Activated CD4-positive, CD25-positive, alpha-beta regulatory T cell treated with anti-CD3 and anti-CD28 coated beads, Interleukin-2, amount 50 U/mL, for 16 hours (primary cell): ENCODE measurements at regions not wholly inside any gene's neighbourhood (a gene's known extent, or its start where the extent isn't known, plus 50 kb on each side); places are given as distances from the start of the nearest gene placed in this dataset.

Experiments used
- DNase-seq: peaks from one replicate; pipeline ENCODE4 v3.0.0-alpha.2; 2020; ENCODE audit warnings: low read depth, low spot score

DNA sequence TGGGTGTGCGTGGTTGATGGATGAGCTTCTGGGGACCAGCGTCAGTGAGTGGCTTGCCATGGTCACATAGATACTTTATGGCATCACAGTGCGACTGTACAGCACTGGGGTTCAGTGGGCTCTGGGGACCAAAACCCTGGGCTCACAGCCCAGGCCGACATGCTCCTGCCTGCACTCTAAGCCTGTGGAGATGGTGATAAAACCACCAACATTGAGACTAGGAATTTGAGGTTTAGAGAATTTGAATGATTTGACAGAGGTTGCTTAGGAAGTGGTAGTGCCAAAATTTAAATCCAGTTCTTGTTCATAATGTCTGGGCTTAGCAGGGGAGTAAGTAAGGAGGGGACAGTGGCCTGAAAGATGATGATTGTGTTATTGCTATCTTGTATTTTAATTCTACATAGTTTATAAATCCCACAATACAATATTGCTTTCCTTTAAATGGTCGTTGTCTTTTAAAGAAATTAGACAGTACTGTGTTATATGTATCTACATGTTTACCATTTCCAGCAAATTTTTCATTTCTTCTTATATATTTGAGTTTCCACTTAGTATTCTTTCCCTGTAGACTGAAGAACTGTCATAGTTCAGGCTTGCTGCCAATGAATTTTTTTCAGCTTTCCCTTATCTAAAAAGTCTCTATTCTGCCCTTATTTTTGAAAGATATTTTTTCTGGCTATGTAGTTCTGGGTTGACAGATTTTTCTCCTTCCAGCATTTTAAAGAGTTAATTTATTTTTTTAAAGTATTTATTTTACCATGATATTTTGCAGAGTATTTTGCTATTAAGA lies 235.4 kb upstream of the RGMA start:
- DNase-seq: no peak

GRCh38 chr15:93321881-93322282 lies 232.9 kb upstream of the RGMA start:
- no peak for DNase-seq

DNA sequence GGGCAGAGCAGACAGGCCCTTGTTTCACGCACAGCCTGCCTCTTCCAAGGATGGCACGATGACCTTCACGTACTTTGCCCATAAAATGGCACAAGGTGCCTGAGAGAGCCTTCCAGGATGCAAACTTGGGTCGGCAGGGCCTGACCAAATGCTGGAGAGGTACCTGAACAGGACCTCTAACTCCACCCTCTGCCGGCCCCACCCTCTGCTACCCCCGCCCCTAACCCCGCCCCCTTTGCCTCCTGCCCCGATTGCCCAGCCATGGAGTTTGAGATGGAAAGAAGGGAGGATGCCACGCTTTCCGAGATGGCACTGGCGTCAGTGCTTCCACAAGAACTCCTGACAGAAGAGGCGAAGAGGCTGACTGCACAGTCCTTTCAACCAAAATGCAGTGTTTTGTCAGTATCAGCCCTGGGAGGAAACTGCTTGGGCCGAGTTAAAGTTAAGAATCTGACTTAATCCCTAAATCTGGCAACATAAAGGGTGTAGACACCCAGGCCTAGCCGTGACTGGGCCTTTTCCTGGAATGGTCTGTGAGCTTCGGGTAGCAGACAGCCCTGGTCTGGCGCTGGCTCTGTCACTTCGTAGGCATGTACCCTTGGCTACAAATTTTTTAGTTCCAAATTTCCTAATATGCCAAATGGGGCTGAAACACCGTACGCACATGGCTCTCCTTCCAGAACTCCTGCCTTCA lies 230.3 kb upstream of the RGMA start:
- no peak for DNase-seq

DNA sequence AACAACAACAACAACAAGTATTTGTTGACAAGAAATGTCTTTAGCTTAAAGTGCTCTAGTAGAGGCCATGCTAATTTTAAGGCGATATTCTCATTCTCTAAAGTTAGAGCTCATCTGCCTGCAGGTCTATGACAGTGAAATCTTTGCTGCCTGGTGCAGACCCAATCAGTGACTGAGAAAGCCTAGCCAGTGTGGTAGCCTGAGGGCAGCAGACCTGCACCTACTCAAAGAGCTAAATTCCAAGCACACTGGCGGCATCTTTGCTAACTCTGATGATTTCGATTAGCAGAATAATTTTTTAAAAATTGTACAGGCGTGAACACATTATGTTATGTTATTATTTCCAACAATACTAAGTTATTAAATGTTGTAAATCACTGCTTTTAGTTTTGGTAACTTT lies 228.8 kb upstream of the RGMA start:
- no peak for DNase-seq

DNA sequence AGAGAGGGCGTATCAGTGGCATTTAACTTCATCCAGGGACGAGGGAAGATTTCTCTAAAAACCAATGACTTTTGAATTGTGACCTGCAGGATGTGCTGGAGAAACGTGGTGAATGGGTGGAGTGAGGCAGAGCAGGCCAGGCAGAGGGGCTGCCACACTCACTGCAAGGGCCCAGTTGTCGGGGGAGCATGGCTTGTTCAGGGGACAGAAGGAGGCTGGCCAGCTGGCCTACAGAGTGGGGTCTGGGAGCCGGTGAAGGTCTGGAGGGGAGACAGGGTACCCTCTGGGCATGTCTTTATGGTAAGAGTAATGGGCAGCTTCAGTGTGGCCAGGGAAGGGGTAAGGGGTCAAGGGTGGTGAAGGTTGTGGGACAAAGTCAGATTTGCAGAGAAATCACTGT lies 225.2 kb upstream of the RGMA start:
- DNase-seq: no peak

- DNase-seq: no peak
Measured at GRCh38 chr15:93312891-93313486, 224.0 kb upstream of the RGMA start.

- DNase-seq: no peak
Measured at GRCh38 chr15:93311620-93312019, 222.6 kb upstream of the RGMA start.

DNA sequence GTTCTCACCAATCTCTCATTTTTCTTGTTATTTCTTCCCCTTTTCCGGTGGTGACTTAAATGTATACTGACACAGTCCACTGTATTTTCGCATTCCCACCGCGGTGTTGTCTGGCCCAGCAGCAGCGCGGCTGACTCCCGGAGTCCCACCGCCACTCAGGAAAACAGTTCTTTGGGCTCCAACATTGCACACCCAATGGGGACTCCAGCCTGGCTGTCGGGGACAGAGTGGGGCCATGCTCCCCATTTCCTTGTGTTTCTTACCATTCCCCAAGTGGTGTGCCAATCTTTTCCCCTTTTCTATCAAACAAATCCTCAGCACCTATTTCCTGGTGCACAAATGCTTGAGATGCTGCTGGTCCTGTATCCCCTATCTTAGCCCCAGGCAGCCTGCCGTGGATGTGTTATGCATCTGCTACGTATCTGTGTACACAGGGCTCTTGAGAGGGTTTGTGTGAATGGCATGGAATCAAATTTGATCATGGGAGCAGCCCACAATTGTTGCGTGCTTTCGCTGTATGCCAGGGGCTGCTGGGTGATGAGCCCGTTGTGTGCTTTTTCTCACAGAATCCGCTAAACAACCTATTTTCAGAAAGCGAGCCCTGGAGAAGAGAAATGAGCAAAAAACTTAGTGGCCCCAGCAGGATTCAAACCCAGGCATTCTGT lies 219.1 kb upstream of the RGMA start:
- DNase-seq: no peak

GRCh38 chr15:93307513-93307912 lies 218.5 kb upstream of the RGMA start:
- DNase-seq: no peak

DNA sequence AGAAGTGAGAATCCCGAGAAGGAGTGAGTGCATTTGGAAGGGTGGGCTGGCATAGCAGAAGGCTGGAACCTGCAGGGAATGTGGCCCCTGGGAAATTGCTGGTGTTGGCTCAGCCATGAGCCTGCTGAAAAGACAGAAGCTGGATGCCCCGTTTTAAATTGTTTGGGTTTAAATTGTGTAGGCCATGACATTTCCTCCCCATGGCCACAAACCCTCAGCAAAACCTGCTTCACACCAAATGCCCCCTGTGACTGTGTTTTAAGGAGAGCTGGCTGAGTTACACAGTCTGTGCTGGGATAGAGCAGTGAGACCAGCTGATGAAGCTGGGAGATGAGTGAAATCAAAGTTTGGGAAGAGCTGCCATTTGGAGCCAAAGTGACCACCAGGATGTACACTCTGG lies 216.3 kb upstream of the RGMA start:
- DNase-seq: no peak

DNA sequence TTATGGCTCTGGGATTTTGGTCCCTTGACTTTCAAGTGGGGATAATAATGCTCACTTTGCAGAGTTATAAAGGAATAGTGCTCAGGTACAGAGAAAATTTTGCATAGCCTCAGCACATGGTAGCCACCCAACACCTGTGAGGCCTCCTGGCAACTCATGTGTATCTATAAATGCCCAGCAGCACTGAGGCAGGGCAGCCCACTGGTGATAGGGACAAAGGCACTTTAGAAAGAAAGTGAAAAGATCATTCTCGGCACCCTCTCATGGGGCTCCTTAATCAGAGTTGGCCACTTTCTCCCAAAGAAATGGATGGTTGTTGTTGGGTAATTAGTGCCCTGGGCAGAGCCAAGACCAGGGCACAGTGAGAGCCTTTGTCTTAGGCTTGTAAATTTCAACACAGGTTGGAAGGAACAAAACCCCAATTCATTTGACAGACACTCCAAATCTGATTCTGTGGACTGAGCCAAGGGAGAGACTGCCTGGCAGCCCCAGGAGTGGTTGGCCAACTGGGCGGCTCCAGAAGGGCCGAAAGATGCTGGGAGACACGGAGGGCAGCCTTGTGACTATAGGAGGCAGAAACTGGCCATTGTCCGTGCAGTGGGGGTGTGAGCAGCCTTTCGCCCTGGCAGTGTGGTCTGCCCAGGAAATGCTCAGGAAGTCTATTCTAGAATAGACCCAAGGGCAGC lies 213.2 kb upstream of the RGMA start:
- DNase-seq: no peak

GRCh38 chr15:93300796-93301195 lies 211.8 kb upstream of the RGMA start:
- no peak for DNase-seq

DNA sequence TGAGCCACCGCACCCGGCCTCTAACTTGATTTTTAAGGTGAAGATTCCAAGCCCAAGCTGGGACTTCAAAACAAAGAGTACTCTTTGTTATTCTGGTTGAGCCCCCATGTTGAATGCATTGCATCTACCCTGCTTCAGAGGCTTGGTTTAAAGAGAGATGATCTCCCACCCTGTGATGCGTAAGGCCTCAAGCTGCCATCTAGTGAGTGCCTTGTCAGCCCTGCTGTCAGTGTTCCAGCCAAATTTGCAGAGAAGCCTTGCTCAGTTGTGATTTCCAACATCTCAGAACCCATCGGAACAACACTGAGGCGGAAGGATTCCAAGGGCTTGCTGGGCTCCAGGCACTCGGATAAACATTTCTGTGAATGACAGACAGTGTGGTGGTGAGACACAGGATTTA lies 210.7 kb upstream of the RGMA start:
- DNase-seq: no peak

DNA sequence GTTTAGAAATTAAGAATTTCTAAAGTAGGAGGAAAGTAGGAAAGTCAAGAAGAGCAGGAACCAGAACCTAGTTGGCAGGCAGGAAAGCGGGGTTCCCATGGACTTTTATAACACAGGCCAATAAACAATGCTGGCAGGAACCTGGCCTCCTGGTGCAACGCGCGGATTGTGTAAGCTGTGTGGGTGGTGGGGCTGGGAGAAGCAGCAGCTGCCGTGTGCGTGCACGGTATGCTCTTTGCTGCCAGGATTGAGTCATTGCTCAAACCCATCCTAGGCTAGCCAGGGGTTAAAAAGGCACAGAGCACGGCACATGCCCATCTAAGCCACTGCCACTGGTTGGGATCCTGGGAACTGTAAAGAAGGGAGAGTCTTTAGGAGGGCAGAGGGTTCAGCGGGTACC lies 209.9 kb upstream of the RGMA start:
- no peak for DNase-seq

GRCh38 chr15:93296759-93297500 lies 207.9 kb upstream of the RGMA start:
- no peak for DNase-seq

GRCh38 chr15:93294896-93295295 lies 205.9 kb upstream of the RGMA start:
- no peak for DNase-seq

GRCh38 chr15:93294066-93294465 lies 205.1 kb upstream of the RGMA start:
- no peak for DNase-seq

- no peak for DNase-seq
Measured at GRCh38 chr15:93291380-93291779, 202.4 kb upstream of the RGMA start.

GRCh38 chr15:93290618-93290946 lies 201.6 kb upstream of the RGMA start:
- DNase-seq: no peak

DNA sequence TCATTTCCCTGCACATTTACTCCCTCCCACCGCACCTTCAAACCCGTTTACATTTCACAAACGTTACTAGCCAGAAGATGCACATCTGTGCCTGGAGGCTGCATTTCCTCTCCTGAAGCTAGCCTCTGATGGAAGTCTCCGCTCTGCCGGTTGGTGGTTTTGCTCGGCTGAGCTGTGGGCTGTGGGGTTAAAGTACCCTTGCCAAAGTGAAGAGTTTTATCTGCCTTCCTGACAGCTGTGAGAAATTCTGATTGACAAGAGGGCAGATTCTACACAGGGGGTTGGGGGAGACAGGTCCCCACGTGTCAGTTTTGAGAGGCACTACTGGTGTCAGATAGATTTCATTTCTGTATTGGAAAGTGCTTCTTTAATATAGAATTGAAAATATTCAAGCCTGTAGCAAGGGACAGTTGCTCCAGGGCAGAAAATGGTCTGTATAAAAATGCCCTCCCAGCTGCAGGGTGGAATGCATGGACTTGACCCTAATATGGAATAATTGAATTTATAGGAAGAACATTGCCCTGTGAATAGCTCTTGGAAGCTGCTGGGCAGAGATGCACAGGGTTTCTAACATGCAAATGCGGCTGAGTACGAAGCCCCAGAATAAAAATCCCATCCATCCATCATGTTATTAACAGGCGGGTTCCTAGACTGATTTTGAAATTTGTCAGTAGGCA lies 201.1 kb upstream of the RGMA start:
- no peak for DNase-seq
